ENCODE measurements at regions not wholly inside any gene's neighbourhood (a gene's known extent, or its start where the extent isn't known, plus 50 kb on each side); places are given as distances from the start of the nearest gene placed in this dataset.

DNA sequence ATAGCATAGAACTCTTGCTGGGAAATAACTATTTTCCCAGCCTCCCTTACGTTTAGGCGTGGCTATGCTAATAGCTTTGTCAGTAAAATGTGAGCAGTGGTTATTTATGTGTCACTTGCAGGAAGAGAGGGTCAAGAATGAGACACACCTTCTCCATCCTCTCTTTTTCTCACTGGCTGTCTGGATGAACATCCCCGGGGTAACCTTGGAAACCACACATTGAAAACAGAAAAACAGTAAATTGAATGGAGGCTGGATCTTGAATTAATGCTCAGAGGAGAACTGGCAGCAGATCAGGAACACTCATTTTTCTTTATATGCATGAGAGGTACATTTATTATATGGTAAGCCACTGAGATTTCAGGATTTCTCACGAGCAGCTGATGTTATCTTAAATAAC, 127.6 kb downstream of the DNAJB9 start:
- Histone ChIP-seq H3K36me3 (ENCODE audit: control insufficient read depth in 1 of 2, insufficient read depth in 2 of 2, low read length in 2 of 2) (no peaks in the 10 kb centered on the region), H3K27me3 (ENCODE audit: low read depth, low read length) (no peaks in the 10 kb centered on the region), H3K4me3 (ENCODE audit: low read depth in 1 of 2, low read length in 2 of 2) (no peak overlapping the region), H3K4me1 (ENCODE audit: control insufficient read depth in 1 of 2, insufficient read depth in 2 of 2, low read length in 2 of 2) (no peaks in the 10 kb centered on the region), H3K27ac (ENCODE audit: low read length) (no peak overlapping the region), H3K9me3 (ENCODE audit: control insufficient read depth in 1 of 2, low read length in 2 of 2) (no peaks in the 10 kb centered on the region)

DNA sequence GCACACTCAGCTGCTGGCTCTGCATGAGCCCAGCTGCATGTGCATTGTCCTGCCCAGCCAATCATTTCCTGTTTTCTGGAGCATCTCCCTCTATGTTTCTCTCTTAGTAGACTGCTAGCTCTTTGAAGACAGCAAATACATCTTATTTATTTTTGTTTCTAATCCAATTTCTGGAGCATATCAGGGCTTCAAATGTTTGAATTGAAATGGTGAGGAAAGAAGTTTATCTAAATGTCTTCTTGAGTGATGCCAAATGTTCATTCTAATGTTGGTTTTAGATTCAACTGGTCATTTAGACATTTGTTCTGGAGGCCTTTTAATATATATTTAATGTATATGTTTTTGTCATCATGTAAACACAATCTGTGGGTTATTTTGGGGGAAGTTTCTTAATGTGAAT, 141.9 kb downstream of the DNAJB9 start:
- Histone ChIP-seq H3K27me3 (ENCODE audit: low read depth, low read length) (no peaks in the 10 kb centered on the region), H3K4me1 (ENCODE audit: control insufficient read depth in 1 of 2, insufficient read depth in 2 of 2, low read length in 2 of 2) (no peaks in the 10 kb centered on the region), H3K9me3 (ENCODE audit: control insufficient read depth in 1 of 2, low read length in 2 of 2) (no peaks in the 10 kb centered on the region), H3K27ac (ENCODE audit: low read length) (no peak overlapping the region), H3K36me3 (ENCODE audit: control insufficient read depth in 1 of 2, insufficient read depth in 2 of 2, low read length in 2 of 2) (no peaks in the 10 kb centered on the region), H3K4me3 (ENCODE audit: low read depth in 1 of 2, low read length in 2 of 2) (no peak overlapping the region)

DNA sequence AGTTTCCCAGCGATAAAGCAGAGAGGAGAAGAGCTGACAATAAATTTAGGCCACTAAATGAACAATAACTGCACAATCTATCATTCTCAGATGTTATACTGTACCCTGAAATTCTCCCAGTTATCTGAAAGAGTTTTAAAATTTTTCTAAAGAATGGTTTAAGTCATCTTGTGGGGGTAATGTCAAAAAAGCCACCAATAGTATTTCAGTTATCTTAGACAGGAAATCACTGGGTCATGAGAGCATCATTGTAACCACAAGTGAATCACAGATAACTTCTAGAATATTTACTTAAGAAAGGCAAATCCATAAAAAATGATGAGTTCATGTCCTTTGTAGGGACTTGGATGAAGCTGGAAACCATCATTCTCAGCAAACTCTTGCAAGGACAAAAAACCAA, 147.1 kb downstream of the DNAJB9 start:
- no peak overlapping the region for H3K4me3 ChIP-seq (ENCODE audit: low read depth in 1 of 2, low read length in 2 of 2)
- H3K9me3 ChIP-seq (ENCODE audit: control insufficient read depth in 1 of 2, low read length in 2 of 2): no peaks in the 10 kb centered on the region
- H3K27ac ChIP-seq (ENCODE audit: low read length): no peak overlapping the region
- no peaks in the 10 kb centered on the region for H3K27me3 ChIP-seq (ENCODE audit: low read depth, low read length)
- H3K36me3 ChIP-seq (ENCODE audit: control insufficient read depth in 1 of 2, insufficient read depth in 2 of 2, low read length in 2 of 2): no peaks in the 10 kb centered on the region
- no peaks in the 10 kb centered on the region for H3K4me1 ChIP-seq (ENCODE audit: control insufficient read depth in 1 of 2, insufficient read depth in 2 of 2, low read length in 2 of 2)

DNA sequence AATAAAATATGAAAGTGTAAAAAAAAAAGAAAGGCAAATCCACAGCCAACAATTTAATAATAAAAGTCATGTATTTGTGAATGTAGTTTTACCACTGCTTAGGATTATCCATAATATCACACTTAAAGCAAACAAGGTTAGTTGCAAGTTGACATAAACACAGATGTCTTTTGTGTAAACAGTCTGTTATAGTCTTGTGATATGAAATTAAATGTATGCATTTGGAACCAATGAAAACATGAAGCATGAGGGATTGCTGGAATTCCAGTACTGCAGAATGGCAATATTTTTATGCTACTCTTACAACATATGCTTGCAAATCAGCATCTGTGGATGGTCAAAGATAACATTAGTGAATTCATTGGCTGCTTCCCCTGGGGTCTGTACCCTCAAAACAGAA, 148.1 kb downstream of the DNAJB9 start:
- H3K27ac ChIP-seq (ENCODE audit: low read length): no peak overlapping the region
- no peak overlapping the region for H3K4me3 ChIP-seq (ENCODE audit: low read depth in 1 of 2, low read length in 2 of 2)
- H3K4me1 ChIP-seq (ENCODE audit: control insufficient read depth in 1 of 2, insufficient read depth in 2 of 2, low read length in 2 of 2): no peaks in the 10 kb centered on the region
- no peaks in the 10 kb centered on the region for H3K9me3 ChIP-seq (ENCODE audit: control insufficient read depth in 1 of 2, low read length in 2 of 2)
- no peaks in the 10 kb centered on the region for H3K27me3 ChIP-seq (ENCODE audit: low read depth, low read length)
- no peaks in the 10 kb centered on the region for H3K36me3 ChIP-seq (ENCODE audit: control insufficient read depth in 1 of 2, insufficient read depth in 2 of 2, low read length in 2 of 2)

DNA sequence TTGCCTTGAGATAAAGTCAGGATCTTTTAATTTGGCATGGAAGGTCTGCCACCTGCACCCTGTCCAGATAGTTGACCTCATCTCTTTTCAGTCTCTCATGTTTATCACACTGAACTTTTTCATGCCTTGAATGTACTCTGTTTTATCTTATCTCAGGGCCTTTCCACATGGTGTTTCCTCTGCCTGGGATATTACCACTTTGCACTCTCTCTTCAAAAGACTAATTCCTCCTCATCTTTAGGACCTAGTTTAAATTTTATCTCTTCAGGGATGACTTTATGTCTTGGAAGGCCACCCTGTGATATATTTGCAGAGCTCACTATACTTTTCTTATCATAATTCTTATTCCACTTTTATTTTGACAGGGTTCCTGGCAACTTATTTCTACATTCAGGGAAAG, 150.0 kb downstream of the DNAJB9 start:
- Histone ChIP-seq H3K9me3 (ENCODE audit: control insufficient read depth in 1 of 2, low read length in 2 of 2) (no peaks in the 10 kb centered on the region), H3K4me3 (ENCODE audit: low read depth in 1 of 2, low read length in 2 of 2) (no peak overlapping the region), H3K27ac (ENCODE audit: low read length) (no peak overlapping the region), H3K27me3 (ENCODE audit: low read depth, low read length) (no peaks in the 10 kb centered on the region), H3K36me3 (ENCODE audit: control insufficient read depth in 1 of 2, insufficient read depth in 2 of 2, low read length in 2 of 2) (no peaks in the 10 kb centered on the region), H3K4me1 (ENCODE audit: control insufficient read depth in 1 of 2, insufficient read depth in 2 of 2, low read length in 2 of 2) (no peaks in the 10 kb centered on the region)

DNA sequence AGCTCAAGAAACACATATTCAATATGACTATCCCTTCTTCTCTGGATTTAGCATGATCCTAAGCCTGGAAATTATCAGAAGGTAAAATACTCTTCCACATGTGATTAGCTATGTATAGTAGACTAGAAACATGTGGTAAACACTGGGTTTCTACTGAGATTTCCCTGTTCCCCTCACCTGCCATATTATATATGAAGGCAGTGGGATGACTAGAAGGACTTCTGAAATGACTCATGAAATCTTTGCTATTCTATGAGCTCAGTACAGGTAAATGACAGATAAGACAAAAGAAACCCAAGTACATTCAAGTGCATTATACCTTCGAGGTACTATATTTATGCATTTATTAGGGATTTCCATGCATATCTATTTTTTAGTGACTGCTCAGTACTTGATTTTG, 152.9 kb downstream of the DNAJB9 start:
- Histone ChIP-seq H3K4me1 (ENCODE audit: control insufficient read depth in 1 of 2, insufficient read depth in 2 of 2, low read length in 2 of 2) (no peaks in the 10 kb centered on the region), H3K9me3 (ENCODE audit: control insufficient read depth in 1 of 2, low read length in 2 of 2) (no peaks in the 10 kb centered on the region), H3K36me3 (ENCODE audit: control insufficient read depth in 1 of 2, insufficient read depth in 2 of 2, low read length in 2 of 2) (no peaks in the 10 kb centered on the region), H3K27me3 (ENCODE audit: low read depth, low read length) (no peaks in the 10 kb centered on the region), H3K27ac (ENCODE audit: low read length) (no peak overlapping the region), H3K4me3 (ENCODE audit: low read depth in 1 of 2, low read length in 2 of 2) (no peak overlapping the region)

DNA sequence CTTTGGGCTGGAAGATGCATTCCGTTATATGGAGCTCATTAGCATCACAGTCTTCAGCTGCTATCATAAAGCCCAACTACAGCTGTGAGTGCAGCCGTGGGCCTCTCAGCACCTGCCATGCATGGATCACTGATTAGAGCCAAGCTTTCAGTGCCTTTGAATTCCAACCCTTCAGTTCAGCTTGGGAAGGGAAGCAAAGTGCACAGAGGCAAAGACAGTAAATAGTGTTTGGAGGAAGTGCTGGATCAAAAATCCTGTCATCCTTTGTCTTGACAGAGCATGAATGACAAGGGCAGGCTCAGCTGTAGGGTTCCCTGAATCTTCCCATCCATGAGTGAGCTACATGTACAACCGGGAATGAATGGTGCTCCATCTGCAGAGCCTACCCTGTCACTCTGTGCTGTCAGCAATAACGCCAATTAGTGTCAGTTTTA, 153.7 kb downstream of the DNAJB9 start:
- Histone ChIP-seq H3K27ac (ENCODE audit: low read length) (no peak overlapping the region), H3K9me3 (ENCODE audit: control insufficient read depth in 1 of 2, low read length in 2 of 2) (no peaks in the 10 kb centered on the region), H3K4me1 (ENCODE audit: control insufficient read depth in 1 of 2, insufficient read depth in 2 of 2, low read length in 2 of 2) (no peaks in the 10 kb centered on the region), H3K27me3 (ENCODE audit: low read depth, low read length) (no peaks in the 10 kb centered on the region), H3K4me3 (ENCODE audit: low read depth in 1 of 2, low read length in 2 of 2) (no peak overlapping the region), H3K36me3 (ENCODE audit: control insufficient read depth in 1 of 2, insufficient read depth in 2 of 2, low read length in 2 of 2) (no peaks in the 10 kb centered on the region)

DNA sequence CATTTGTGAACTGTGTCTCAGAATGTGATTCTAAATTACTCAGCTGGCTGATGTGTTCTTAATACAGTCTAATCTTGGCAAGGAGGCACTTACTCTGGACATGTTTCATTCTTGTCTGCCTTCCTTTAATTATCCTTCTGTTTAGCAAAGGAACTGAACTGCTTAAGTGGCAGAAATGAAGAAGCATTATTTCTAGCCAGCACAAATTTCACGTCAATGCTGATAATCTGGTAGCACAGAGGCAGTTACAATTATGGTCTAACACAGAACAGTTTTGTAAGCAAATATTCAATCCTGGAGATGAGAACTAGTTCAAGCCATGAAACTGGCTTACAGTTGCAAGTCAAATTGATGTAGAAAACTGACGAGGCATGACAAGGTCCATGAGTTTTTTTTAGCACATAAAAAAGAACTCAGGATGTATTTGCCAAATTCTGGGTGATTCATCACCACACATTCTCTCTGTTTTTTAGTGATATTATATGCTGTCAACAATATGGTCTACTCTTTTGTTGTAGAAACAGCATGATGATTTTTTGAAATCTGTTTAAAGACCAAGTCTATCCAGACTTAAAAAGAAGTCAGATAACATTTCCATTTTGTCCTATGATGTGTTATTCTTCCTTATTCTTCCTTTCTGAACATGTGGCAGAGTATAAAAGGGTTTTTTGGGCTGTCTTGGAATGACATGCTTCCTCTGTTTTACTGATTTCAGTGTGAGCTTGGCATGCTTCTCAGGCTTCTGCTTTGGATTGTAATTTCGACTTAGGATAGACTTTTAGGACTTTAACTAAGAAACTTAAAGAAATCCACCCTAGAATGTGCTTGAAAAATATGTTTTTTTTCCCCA, 154.8 kb downstream of the DNAJB9 start:
- Histone ChIP-seq H3K27me3 (ENCODE audit: low read depth, low read length) (no peaks in the 10 kb centered on the region), H3K4me1 (ENCODE audit: control insufficient read depth in 1 of 2, insufficient read depth in 2 of 2, low read length in 2 of 2) (no peaks in the 10 kb centered on the region), H3K9me3 (ENCODE audit: control insufficient read depth in 1 of 2, low read length in 2 of 2) (no peaks in the 10 kb centered on the region), H3K27ac (ENCODE audit: low read length) (no peak overlapping the region), H3K4me3 (ENCODE audit: low read depth in 1 of 2, low read length in 2 of 2) (no peak overlapping the region), H3K36me3 (ENCODE audit: control insufficient read depth in 1 of 2, insufficient read depth in 2 of 2, low read length in 2 of 2) (no peaks in the 10 kb centered on the region)

DNA sequence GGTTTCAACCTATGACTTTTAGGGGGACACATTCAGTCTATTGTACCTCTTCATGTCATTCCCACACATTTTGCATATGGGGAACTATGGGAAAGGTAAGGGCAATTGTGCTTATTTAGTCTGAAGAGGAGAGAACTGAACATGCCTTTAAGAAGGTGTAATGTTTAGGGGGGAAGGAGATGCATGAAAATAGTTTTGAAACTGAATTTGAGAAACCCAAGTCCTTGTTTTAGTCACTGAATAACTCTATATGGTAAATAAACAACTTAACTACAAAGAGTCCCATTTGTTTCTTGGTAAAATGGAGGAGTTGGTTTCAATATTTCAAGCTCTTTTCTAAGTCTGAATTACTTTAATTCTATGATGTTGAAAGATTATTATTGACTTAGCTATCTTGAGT, 166.1 kb downstream of the DNAJB9 start:
- H3K4me3 ChIP-seq (ENCODE audit: low read depth in 1 of 2, low read length in 2 of 2): no peak overlapping the region
- no peaks in the 10 kb centered on the region for H3K4me1 ChIP-seq (ENCODE audit: control insufficient read depth in 1 of 2, insufficient read depth in 2 of 2, low read length in 2 of 2)
- no peaks in the 10 kb centered on the region for H3K9me3 ChIP-seq (ENCODE audit: control insufficient read depth in 1 of 2, low read length in 2 of 2)

DNA sequence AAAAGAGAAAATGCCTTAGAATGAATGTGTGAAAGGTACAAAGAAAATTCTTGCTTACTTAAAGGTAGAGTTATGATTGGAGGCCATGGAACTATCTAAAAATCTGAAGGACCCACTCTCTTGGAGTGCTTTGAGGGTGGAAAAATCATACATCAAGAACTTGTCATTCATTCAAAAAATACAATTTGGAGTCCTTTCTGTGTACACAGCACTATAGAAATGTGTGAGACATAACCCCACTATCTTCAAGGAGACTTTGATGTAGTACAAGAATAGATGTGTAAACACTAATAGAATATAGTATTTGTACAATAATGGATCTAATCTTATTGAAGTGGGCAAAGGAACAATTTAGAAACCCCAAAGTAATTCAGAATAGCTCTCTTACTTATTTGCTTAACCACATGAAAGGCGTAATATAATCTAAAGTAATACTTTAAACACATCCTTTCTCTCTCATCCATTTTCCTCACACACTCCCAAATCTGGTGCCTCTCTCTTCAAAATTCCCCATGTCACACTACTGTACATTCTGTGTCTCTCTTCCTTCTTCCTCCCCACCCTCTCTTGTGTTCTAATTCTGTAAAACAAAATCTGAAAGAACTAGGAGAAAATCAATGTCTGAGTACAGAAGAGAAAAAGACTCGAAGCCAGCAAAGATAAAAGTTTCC, 166.7 kb downstream of the DNAJB9 start:
- no peak overlapping the region for H3K27ac ChIP-seq (ENCODE audit: low read length)
- no peak overlapping the region for H3K4me3 ChIP-seq (ENCODE audit: low read depth in 1 of 2, low read length in 2 of 2)
- H3K9me3 ChIP-seq (ENCODE audit: control insufficient read depth in 1 of 2, low read length in 2 of 2): no peaks in the 10 kb centered on the region
- H3K27me3 ChIP-seq (ENCODE audit: low read depth, low read length): no peaks in the 10 kb centered on the region
- H3K36me3 ChIP-seq (ENCODE audit: control insufficient read depth in 1 of 2, insufficient read depth in 2 of 2, low read length in 2 of 2): no peaks in the 10 kb centered on the region
- no peaks in the 10 kb centered on the region for H3K4me1 ChIP-seq (ENCODE audit: control insufficient read depth in 1 of 2, insufficient read depth in 2 of 2, low read length in 2 of 2)

More for the DNA sequence above, 166.1 kb downstream of the DNAJB9 start:
- no peaks in the 10 kb centered on the region for H3K36me3 ChIP-seq (ENCODE audit: control insufficient read depth in 1 of 2, insufficient read depth in 2 of 2, low read length in 2 of 2)
- H3K27ac ChIP-seq (ENCODE audit: low read length): no peak overlapping the region
- no peaks in the 10 kb centered on the region for H3K27me3 ChIP-seq (ENCODE audit: low read depth, low read length)

DNA sequence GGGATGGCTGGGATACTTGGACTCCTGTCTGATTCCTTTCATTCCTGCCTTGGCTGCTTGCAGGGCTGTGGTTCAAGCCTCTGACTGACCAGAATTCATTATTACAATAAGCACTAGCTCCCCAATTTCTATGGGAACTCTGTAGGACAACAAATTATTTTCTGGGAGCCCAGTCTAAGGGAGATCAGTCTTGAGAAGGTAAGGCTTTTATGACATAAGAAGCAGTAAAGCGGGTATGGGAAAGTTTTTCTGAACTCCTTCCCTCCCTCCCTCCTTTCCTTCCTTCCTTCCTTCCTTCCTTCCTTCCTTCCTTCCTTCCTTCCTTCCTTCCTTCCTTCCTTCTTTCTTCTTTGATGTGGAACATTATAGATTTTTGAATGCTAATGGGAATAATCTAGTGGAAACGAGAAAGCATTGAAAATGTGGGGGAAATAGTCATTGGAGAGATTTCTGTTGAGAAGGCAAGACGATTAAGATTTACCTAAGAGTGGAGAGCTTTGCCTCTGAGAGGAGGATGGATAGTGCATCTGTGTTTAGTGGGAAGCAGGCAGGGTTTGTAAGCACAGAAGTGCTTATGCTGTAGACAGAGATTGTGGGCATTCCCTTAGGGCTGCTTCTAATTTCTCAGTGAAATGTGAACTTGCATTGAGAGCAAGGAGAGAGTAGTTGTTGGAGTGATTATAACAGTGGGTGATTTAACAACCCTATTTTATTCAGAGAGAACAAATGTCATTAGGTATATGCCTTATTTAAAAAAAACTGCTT, 201.5 kb downstream of the DNAJB9 start:
- Histone ChIP-seq H3K9me3 (ENCODE audit: control insufficient read depth in 1 of 2, low read length in 2 of 2) (no peaks in the 10 kb centered on the region), H3K4me3 (ENCODE audit: low read depth in 1 of 2, low read length in 2 of 2) (no peak overlapping the region), H3K36me3 (ENCODE audit: control insufficient read depth in 1 of 2, insufficient read depth in 2 of 2, low read length in 2 of 2) (no peaks in the 10 kb centered on the region), H3K27me3 (ENCODE audit: low read depth, low read length) (no peaks in the 10 kb centered on the region), H3K4me1 (ENCODE audit: control insufficient read depth in 1 of 2, insufficient read depth in 2 of 2, low read length in 2 of 2) (no peaks in the 10 kb centered on the region), H3K27ac (ENCODE audit: low read length) (no peak overlapping the region)

Data from muscle layer of duodenum (tissue), 2 donors.